Hepatocyte (in vitro differentiated cells): ENCODE measurements at regions not wholly inside any gene's neighbourhood (a gene's known extent, or its start where the extent isn't known, plus 50 kb on each side); places are given as distances from the start of the nearest gene placed in this dataset.

ENCODE experiments used
- CTCF ChIP-seq: fragments of 200-600 bp; sonication (generic); IDR thresholded peaks from 2 replicates; pipeline ENCODE4 v1.5.1; 2016; ENCODE audit warnings: antibody characterized with exemption, mild to moderate bottlenecking; ENCODE audit not compliant: poor library complexity
- EZH2 ChIP-seq: fragments of 200-600 bp; sonication (generic); IDR thresholded peaks from 2 replicates; pipeline ENCODE4 v1.6.1; 2016; ENCODE audit warnings: antibody characterized with exemption, mild to moderate bottlenecking, borderline replicate concordance

- TF ChIP-seq CTCF (no peak), EZH2 (no peak)
Measured at GRCh38 chr12:98137278-98137677, 378.1 kb upstream of the TMPO start.
